Kidney epithelial cell (primary cell): ENCODE measurements at regions not wholly inside any gene's neighbourhood (a gene's known extent, or its start where the extent isn't known, plus 50 kb on each side); places are given as distances from the start of the nearest gene placed in this dataset.

ENCODE experiments used
- DNase-seq: peaks from one replicate; pipeline ENCODE4 v3.0.0-alpha.2; 2010; ENCODE audit warnings: low read depth
- H3K27me3 ChIP-seq: 2 replicates; pipeline ENCODE4 v1.6.0; 2011; ENCODE audit warnings: low read length; ENCODE audit not compliant: control insufficient read depth, insufficient read depth
- H3K36me3 ChIP-seq: 2 replicates; pipeline ENCODE4 v1.5.1; 2011; ENCODE audit warnings: low read length; ENCODE audit not compliant: control insufficient read depth, insufficient read depth
- H3K4me3 ChIP-seq: 2 replicates; pipeline ENCODE4 v1.5.1; 2011; ENCODE audit warnings: low read depth, mild to moderate bottlenecking, control low read depth, low read length
- CTCF ChIP-seq: IDR thresholded peaks from 2 replicates; pipeline ENCODE4 v1.5.1; 2011; ENCODE audit warnings: mild to moderate bottlenecking, moderate library complexity, low read length, control low read depth, inconsistent platforms; ENCODE audit not compliant: insufficient read depth, poor library complexity, severe bottlenecking

- TF ChIP-seq CTCF: no peak
- DNase-seq: no peak
- Histone ChIP-seq H3K36me3 (no peaks in the 10 kb centered on the region), H3K4me3 (no peak overlapping the region), H3K27me3 (no peaks in the 10 kb centered on the region)
These were observed 51.1 kb upstream of the UGT8 start for GRCh38 chr4:114547340-114548134.
